NB4 (cell line): ENCODE measurements at regions not wholly inside any gene's neighbourhood (a gene's known extent, or its start where the extent isn't known, plus 50 kb on each side); places are given as distances from the start of the nearest gene placed in this dataset.

Experiments
- POLR2A ChIP-seq: IDR thresholded peaks from 2 replicates; pipeline ENCODE4 v1.6.1; 2011; ENCODE audit warnings: mild to moderate bottlenecking; ENCODE audit not compliant: insufficient read length; ENCODE audit errors: extremely low read depth
- TF ChIP-seq, protein P1 (sequence below): IDR thresholded peaks from one replicate; pipeline ENCODE4 v1.5.1; 2012; ENCODE audit warnings: low read depth, low read length
- TF ChIP-seq, protein P2 (sequence below): IDR thresholded peaks from 2 replicates; pipeline ENCODE4 v1.6.1; 2011; ENCODE audit warnings: low read depth, low read length

GRCh38 chr1:235045921-235046601 lies 82.6 kb downstream of the TOMM20 start:
- TF ChIP-seq, protein P1, sequence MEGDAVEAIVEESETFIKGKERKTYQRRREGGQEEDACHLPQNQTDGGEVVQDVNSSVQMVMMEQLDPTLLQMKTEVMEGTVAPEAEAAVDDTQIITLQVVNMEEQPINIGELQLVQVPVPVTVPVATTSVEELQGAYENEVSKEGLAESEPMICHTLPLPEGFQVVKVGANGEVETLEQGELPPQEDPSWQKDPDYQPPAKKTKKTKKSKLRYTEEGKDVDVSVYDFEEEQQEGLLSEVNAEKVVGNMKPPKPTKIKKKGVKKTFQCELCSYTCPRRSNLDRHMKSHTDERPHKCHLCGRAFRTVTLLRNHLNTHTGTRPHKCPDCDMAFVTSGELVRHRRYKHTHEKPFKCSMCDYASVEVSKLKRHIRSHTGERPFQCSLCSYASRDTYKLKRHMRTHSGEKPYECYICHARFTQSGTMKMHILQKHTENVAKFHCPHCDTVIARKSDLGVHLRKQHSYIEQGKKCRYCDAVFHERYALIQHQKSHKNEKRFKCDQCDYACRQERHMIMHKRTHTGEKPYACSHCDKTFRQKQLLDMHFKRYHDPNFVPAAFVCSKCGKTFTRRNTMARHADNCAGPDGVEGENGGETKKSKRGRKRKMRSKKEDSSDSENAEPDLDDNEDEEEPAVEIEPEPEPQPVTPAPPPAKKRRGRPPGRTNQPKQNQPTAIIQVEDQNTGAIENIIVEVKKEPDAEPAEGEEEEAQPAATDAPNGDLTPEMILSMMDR: no peak
- TF ChIP-seq, protein P2, sequence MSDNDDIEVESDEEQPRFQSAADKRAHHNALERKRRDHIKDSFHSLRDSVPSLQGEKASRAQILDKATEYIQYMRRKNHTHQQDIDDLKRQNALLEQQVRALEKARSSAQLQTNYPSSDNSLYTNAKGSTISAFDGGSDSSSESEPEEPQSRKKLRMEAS: no peak
- TF ChIP-seq POLR2A: no peak
